GM21390 (cell line): ENCODE measurements at regions not wholly inside any gene's neighbourhood (a gene's known extent, or its start where the extent isn't known, plus 50 kb on each side); places are given as distances from the start of the nearest gene placed in this dataset.

Source experiments
- ATAC-seq: cut with Tn5 transposase; IDR thresholded peaks from one replicate; pipeline ENCODE4 v1.9.1; 2021; ENCODE audit not compliant: unreplicated experiment

GRCh38 chr6:14707276-14707675 lies 538.6 kb upstream of the JARID2 start:
- ATAC-seq: no peak

GRCh38 chr6:14707971-14708465 lies 537.9 kb upstream of the JARID2 start:
- no peak for ATAC-seq

DNA sequence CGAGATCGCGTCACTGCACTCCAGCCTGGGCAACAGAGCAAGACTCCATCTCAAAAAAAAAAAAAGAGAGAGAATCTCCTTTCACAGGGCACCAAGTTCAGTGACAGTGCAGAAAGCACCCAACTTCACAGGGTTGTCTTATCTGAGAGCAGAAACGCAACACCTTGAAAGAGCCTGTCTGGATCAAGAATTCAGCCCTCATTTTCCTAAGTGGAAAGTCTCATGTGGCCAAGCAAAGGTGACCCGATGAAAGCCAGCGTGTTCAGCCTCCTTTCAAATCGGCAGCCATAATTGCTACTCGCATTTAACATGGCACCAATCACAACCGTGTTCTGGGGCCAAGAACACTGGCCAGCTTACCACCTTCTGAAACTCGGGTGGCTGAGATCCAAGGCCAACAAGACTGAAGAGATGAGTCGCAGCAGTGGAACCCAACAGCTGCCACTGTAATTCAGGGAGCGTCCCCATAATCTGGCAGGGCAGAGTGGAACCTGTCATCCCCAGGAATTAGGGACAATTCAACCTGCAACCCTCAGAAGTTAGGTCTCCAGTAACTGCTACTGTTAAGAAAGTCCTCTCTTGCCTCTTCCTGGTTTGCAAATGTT lies 536.7 kb upstream of the JARID2 start:
- ATAC-seq: no peak

- ATAC-seq: no peak
Observed at GRCh38 chr6:14709900-14710299, 536.0 kb upstream of the JARID2 start.

- ATAC-seq: no peak
Observed at GRCh38 chr6:14710421-14710820, 535.4 kb upstream of the JARID2 start.

- no peak for ATAC-seq
Observed at GRCh38 chr6:14711056-14711703, 534.7 kb upstream of the JARID2 start.

DNA sequence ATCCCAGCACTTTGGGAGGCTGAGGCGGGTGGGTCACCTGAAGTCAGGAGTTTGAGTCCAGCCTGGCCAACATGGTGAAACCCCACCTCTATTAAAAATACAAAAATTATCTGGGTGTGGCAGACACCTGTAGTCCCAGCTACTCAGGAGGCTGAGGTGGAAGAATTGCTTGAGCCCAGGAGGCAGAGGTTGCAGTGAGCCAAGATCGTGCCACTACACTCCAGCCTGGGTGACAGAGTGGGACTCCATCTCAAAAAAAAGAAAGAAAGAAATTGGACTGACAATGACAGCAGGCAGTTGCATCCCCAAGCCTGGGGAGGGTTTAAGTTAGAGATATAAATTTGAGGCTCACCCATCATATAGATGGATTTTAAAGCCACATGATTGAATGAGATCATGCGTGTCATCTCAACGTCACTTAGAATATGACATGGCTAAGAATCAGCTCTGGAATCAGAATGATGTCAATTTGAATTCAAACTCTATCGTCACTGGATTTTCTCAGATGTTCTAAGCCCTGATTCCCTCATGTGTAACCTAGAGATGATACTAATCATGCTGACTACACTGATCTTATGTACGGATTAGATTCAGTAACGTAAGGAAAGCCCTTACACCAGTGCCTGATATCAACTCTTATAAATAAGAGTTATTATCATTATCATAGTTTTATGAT lies 534.0 kb upstream of the JARID2 start:
- no peak for ATAC-seq

- ATAC-seq: no peak
Observed at GRCh38 chr6:14713008-14713960, 532.6 kb upstream of the JARID2 start.

DNA sequence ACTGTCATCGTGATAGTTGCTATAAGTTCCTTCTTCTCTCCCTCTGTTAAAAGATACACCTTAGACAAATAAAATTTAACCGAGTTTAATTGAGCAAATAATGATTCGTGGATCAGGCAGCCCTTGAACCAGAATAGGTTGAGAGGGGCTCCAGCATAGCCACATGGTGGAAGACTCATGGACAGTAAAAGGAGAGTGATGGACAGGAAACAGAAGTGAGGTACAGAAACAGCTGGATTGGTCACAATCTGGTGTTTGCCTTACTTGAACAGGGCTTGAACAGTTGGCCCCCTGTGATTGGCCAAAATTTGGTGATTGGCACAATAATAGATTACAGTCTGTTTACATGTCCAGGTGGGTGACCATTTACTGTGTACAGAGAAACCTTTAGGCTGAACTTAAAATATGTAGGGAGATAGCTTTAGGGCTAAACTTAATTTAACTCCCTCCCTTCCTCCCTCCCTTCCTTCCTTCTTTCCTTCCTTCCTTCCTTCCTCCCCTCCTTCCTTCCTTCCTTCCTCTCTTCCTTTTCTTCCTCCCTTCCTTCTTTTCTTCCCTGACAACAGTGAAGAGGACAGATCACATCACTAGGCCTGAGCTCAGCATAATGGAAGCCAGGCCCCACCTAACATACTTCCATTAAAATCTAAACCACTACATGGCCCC lies 531.8 kb upstream of the JARID2 start:
- no peak for ATAC-seq

- no peak for ATAC-seq
Observed at GRCh38 chr6:14715076-14715475, 530.8 kb upstream of the JARID2 start.

GRCh38 chr6:14716499-14717146 lies 529.2 kb upstream of the JARID2 start:
- no peak for ATAC-seq

- ATAC-seq: no peak
Observed at GRCh38 chr6:14717307-14717706, 528.6 kb upstream of the JARID2 start.

- no peak for ATAC-seq
Observed at GRCh38 chr6:14718861-14719260, 527.0 kb upstream of the JARID2 start.

- no peak for ATAC-seq
Observed at GRCh38 chr6:14719270-14719669, 526.6 kb upstream of the JARID2 start.

DNA sequence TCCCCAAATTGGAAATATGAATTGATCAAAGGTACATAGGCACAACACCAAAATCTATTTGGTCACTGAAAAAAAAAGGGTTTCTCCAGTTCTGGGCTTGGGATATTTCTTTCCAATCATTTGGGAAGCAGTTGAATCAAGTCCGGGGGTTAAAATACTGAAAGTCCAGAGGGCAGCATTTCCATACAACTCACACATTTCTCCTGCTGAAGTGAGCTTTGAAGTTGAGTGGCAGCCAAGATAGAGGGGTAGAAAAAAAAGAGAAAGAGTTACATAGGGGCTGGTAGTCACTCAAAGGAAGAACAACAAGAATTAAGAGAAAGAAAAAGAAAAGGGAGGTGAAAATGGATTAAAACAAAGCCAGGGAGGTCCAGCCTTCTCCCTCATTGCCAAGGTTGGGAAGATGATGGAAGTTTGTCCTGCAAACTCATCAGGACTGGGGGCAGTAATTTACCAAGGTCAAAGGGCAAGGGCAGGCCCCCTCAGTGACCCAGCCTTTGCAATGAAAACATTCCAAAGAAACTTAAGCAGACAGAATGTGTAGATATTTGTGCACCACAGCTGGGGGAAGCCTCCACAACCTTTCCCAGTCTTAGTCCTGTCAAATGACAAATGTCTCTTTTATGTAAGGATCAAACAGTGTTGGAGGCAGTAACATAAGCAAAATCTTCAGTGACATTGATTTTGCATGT lies 525.3 kb upstream of the JARID2 start:
- ATAC-seq: no peak

DNA sequence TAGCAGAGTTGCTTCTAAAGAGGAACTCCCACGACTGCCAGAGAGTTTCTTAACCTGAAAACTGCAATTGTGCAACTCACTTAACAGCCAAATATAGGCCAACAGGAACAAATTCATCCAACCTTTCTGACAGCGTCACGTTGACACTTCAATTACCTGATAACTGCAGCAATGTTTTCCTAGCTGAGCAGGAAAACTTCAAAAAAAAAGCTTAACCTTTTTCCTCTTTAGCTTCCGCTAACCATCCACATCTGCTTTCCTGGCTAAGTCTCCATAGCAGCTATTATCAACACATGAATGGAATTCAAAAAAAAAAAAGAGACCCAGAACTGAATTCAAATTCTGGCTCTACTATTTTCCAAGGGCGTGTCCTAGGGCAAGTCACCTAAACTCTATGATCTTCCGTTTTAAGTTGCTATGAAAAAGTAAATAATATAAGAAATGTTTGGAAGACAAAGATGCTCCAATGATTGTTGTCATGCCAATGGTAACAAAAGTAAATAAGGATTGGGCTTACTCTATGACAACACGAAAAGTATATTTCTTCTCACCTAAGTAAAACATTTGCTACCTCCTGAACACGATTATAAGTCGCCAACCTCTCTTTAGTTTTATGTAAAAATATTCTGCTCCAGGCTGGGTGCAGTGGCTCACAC lies 524.6 kb upstream of the JARID2 start:
- no peak for ATAC-seq

DNA sequence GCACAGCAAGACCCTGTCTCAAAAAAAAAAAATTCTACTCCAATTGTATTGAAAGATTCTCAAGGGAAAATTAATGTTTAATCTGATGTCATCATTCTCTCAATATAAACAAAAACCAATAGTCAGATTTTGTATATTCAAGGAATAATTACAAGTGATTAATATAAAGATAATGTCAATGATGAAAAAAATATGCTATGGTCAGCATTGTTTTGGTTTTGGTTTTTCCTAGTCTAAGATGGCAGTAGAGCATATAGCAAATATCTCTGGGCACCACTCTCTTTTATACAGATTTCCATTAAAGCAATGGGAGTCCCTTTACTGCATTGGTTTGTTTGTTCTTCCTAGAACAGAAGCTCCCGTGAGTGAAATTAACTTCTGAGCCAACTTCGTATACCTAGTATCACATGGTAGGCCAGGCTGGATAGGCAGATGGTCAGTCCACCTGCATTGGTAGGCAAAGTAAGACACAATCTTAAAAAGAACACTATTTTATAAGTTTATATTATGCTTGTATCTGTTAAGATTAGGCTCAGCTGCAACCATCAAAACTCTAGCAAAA lies 523.8 kb upstream of the JARID2 start:
- ATAC-seq: no peak

DNA sequence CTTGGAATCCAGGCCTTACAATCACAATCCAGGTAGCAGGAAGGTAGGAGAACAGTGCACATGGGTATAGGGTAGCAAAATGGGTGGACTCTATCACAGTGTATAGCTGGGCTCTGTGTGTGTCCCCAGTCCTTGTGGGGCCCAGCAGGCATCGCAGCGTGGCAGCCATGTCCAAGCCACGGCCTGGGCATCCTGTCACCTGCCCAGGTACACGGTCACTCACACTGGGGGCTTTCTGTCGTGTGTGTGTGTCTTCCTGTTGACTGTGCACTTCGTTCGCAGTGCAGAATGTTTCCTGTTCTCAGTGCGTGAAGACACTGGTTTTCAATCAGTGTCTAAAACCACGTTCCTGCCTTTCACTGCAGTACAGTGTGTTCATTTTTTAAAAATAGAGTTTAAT lies 523.2 kb upstream of the JARID2 start:
- no peak for ATAC-seq
